ENCODE measurements at regions not wholly inside any gene's neighbourhood (a gene's known extent, or its start where the extent isn't known, plus 50 kb on each side); places are given as distances from the start of the nearest gene placed in this dataset.
"Not testable (repeated sequence)": the region's sequence is repeated elsewhere in the genome, so short reads cannot be mapped to it uniquely, and the experiment has no call there.

DNA sequence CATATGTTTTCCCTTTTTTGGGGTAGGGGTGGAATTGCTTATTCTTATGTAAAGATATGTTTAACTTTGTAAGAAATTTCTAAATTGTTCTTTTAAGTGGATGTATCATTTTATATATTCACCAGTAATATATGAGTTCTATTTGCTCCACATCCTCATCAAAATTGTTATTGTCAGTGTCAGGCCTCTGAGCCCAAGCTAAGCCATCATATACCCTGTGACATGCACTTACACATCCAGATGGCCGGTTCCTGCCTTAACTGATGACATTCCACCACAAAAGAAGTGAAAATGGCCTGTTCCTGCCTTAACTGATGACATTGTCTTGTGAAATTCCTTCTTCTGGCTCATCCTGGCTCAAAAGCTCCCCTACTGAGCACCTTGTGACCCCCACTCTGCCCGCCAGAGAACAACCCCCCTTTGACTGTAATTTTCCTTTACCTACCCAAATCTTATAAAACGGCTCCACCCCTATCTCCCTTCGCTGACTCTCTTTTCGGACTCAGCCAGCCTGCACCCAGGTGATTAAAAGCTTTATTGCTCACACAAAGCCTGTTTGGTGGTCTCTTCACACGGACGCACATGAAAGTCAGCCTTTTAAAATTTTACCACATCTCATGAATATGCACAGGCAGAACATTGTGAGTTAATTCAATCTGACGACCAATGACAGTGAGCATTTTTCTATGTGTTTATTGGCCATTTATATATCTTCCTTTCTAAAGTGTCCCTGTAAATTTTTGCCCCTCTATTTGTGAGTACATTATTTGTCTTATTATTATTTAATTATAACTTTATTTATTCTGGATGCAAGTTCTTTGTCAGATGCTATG lies 176.8 kb downstream of the CDC14C start:
- not testable (repeated sequence) for DNase-seq

GRCh38 chr7:49102411-49102810 lies 178.1 kb downstream of the CDC14C start:
- DNase-seq, result no peak

DNA sequence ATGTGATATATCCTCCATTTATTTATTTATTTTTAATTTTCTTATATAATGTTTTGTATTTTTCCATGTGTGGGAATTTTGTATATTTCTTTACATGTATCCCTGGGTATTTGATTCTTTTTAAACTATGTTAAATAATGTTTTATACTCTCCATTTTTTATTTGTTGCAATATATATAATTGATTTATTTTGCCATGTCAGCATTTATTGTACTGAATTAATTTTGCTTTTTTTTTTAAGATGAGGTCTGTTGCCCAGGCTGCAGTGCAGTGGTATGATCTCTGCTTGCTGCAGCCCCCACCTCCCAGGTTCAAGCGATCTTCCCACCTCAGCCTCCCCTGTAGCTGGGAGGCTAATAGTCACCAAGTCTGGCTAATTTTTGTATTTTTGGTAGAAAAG lies 187.4 kb downstream of the CDC14C start:
- no peak for DNase-seq

DNA sequence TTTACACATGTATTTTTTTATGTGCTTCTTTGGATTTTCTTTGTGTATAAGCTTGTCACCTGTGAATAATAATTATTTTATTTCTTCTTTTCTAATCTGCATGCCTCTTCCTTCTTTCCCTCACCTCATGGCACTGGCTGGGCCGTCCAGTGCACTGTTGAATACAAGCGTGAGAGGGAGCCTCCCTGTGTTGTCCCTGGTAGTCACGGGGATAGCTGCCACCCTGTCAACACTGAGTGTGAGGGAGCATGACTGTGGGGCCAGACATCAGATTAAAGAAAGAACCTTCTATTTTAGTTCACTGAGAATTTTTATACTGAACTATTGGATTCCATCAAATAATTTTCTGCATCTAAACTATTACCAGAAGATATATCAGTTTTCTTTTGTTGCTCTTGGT lies 187.9 kb downstream of the CDC14C start:
- no peak for DNase-seq

- no peak for DNase-seq
These were observed 188.3 kb downstream of the CDC14C start for GRCh38 chr7:49112647-49113046.

- no peak for DNase-seq
These were observed 195.4 kb downstream of the CDC14C start for GRCh38 chr7:49119706-49120105.

- no peak for DNase-seq
These were observed 200.9 kb downstream of the CDC14C start for GRCh38 chr7:49125246-49125645.

DNA sequence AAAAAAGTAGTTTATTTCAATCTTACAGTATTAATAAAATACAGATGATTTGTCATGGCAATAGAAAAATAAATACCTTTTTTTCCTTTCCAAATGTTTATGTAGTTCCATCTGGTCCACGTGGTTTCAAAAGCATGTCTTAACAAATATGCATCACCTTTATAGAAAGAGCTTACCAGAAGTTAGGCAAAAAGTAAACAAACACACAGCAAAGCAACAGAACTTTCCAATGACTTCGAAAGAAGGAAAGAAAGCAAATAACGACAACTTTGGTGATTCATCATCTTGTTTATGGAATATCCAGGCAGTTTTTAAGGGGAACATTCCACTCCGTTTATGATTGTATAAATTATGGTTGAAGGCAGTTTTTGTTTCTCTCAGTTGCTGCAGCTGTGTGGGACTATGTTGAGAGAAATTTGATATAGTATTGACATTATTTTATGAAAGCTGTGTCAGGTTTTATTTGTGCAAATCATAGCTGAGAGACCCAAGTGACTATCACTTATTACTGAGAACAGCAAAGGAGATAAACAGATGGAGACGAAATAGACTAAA lies 203.1 kb downstream of the CDC14C start:
- no peak for DNase-seq

GRCh38 chr7:49137978-49138377 lies 213.6 kb downstream of the CDC14C start:
- no peak for DNase-seq

DNA sequence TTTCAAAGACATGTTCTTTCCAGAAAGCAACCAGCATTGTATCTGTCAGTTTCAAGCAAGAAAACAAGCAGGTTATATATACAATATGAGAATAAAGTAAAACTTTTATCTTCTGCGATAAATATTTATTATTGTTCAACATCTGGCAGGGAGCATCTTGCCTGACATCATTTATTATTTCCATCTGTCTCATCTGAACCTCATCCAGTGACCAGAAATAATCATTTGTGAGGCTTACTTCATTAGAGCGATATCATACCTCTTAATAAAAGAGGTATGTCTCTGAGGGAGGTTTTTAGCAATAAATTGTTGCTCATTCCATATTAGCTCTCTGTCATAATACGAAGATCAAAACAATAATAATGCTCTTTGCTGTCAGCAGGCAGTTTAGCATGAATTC lies 226.1 kb downstream of the CDC14C start:
- DNase-seq, result no peak

DNA sequence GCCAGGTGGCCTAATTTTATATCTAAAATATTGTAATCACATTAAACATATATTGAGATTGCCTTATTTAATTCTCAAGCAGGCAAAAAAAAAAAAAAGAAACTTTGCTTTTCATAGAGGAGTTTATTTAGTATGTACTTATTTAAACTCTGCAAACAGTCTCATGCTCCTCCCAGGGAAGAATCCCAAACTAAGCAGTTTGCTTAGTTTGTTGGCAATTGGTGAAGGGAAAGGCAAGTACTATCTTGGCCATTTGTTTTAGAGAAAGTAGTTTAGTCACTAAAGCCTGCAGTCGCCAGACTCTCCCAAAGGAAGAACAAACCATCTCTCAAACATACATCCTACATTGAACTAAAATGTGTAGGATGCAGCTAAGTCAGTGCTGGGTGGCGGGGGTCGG lies 226.8 kb downstream of the CDC14C start:
- no peak for DNase-seq

GRCh38 chr7:49158321-49158720 lies 234.0 kb downstream of the CDC14C start:
- DNase-seq, result no peak

DNA sequence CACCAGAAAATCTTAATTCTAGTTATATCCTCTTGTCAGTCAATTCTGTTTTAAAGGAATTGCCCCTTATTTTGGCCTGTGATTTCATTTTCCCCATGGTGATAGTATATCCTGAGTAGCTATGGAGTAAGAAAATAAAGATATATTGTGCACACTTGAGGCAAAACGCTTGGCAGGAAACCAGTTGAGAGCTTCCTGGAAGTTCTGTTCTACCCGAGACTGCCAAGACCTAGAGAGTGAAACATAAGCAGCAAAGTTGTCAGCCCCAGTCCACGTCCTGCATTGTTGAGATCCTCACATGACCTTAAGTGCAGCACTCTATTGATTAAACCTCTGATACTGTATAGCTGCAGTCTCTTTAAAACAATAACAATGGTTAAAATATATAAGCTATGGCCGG lies 235.2 kb downstream of the CDC14C start:
- DNase-seq, result no peak

- peak in 1 of 2 experiments; percentile 33 for DNase-seq
These were observed 242.1 kb downstream of the CDC14C start for GRCh38 chr7:49166441-49166840.

DNA sequence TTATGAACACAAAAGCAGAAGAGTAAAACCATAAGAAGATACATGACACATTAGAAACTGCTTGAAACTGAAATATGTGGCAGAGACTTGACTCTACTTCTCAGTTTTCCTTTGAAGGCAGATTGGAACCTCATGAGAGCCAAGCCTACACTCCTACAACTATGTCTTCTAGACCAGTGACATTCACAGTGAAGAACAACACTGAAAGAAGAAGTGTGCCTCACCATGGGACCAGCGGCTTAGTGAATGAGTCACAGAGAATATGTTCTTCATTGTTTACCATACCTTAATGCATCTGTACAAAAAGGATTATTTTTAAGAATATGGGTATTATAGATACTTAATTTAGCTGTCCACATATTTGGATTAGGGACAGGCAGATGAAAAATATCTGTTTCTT lies 248.3 kb downstream of the CDC14C start:
- DNase-seq, result no peak

DNA sequence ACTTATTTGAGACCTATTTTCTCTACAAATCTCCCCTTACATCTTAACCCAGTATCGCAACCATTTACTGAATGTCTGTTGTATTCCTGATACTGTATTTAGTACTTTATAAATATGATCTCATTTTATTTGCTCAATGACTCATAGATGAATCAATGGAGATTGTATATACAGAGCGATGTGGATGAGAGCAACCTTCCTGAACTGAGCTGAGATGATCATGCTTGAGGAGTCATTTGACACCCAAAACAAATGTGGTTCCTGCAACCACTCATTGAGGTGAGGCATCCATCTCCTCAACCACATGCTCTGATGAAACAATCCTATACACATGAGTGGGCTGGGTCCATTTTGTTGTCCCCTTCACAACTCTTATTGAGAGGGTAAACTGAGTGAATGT lies 250.0 kb downstream of the CDC14C start:
- no peak for DNase-seq

GRCh38 chr7:49187543-49188268 lies 263.4 kb downstream of the CDC14C start:
- peak in 1 of 2 experiments; percentile 16 for DNase-seq

GRCh38 chr7:49228426-49229098 lies 304.2 kb downstream of the CDC14C start:
- no peak for DNase-seq

DNA sequence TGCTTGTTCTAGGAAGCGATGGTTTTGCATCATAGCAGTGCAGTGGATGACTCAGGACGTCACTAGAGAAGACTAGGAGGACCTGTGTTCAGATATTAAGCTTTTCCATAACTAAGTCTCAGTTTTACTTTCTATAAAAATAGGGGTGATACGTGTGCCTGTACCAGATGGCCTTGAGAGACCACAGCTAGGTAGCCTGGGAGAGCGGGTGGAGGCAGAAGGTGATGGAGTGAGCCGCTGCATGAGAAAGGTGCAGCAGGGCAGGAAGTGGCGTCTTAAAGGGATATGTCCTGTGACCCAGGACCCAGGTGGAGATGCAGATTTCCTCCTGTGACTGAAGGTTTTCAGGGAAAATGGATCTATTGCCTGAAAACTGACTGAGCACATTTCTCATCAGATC lies 304.9 kb downstream of the CDC14C start:
- no peak for DNase-seq

DNA sequence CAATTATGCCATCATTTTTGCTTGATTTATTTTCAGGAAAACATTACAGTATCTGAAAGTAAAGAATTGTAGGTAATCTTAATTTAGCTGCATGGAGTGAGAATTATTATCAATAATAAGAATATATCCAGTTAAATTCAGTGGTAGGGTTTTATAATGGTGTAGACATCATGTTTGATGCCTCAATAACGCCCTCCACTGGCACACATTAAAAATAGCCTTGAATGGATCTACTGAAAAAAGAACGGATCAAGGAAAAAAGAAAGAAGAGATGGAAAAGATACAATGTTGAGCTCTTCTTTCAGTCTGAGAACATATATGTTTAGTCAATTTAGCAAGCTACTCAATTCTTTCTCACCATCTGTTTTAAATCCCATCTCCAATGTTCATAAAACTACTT lies 319.2 kb downstream of the CDC14C start:
- no peak for DNase-seq

DNA sequence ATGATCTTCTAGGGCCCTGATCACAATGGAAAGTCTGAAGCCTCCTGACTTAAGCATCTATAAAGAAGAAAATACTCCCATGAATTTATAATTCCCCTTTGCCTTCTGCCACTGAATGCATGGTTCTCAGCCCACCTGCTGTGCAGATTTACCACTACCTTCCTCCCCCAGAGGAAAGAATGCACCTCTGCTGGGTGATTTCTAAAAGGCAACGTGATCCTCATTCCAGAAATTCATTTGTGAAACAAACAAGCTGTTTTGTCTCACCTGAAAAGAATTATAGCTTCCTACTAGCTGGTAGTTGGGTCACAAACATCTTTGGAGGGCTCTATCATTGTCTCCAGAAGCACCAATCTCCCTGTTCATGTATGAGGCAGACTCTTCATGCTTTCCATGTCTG lies 320.2 kb downstream of the CDC14C start:
- no peak for DNase-seq

GRCh38 chr7:49245062-49245461 lies 320.7 kb downstream of the CDC14C start:
- no peak for DNase-seq

GRCh38 chr7:49247759-49248158 lies 323.4 kb downstream of the CDC14C start:
- DNase-seq, result no peak

GRCh38 chr7:49255054-49255453 lies 330.7 kb downstream of the CDC14C start:
- no peak for DNase-seq

All from NCI-H526 (cell line).